ENCODE measurements at regions not wholly inside any gene's neighbourhood (a gene's known extent, or its start where the extent isn't known, plus 50 kb on each side); places are given as distances from the start of the nearest gene placed in this dataset.
"Not testable (repeated sequence)": the region's sequence is repeated elsewhere in the genome, so short reads cannot be mapped to it uniquely, and the experiment has no call there.

- not testable (repeated sequence) for H3K27ac ChIP-seq (ENCODE audit: low read length); H3K27me3 ChIP-seq (ENCODE audit: insufficient read depth, low read length); H3K4me3 ChIP-seq (ENCODE audit: low read length); H3K9ac ChIP-seq (ENCODE audit: low read depth, low read length); H3K9me3 ChIP-seq (ENCODE audit: insufficient read depth, low read depth, low read length); H3K36me3 ChIP-seq (ENCODE audit: insufficient read depth, low read depth, low read length); H3K4me1 ChIP-seq (ENCODE audit: insufficient read depth, low read length)
These were observed 1265.9 kb upstream of the PCDH10 start for GRCh38 chr4:131883181-131883580.

GRCh38 chr4:131925662-131926061 is 1223.4 kb upstream of the PCDH10 start:
- not testable (repeated sequence) for H3K4me3 ChIP-seq (ENCODE audit: low read length); H3K36me3 ChIP-seq (ENCODE audit: insufficient read depth, low read depth, low read length); H3K4me1 ChIP-seq (ENCODE audit: insufficient read depth, low read length); H3K9ac ChIP-seq (ENCODE audit: low read depth, low read length); H3K27me3 ChIP-seq (ENCODE audit: insufficient read depth, low read length); H3K27ac ChIP-seq (ENCODE audit: low read length); H3K9me3 ChIP-seq (ENCODE audit: insufficient read depth, low read depth, low read length)

GRCh38 chr4:131967646-131968045 is 1181.4 kb upstream of the PCDH10 start:
- H3K27ac ChIP-seq (ENCODE audit: low read length); H3K4me3 ChIP-seq (ENCODE audit: low read length); H3K9me3 ChIP-seq (ENCODE audit: insufficient read depth, low read depth, low read length); H3K27me3 ChIP-seq (ENCODE audit: insufficient read depth, low read length); H3K36me3 ChIP-seq (ENCODE audit: insufficient read depth, low read depth, low read length); H3K9ac ChIP-seq (ENCODE audit: low read depth, low read length); H3K4me1 ChIP-seq (ENCODE audit: insufficient read depth, low read length): not testable (repeated sequence)

GRCh38 chr4:131974730-131975129 is 1174.4 kb upstream of the PCDH10 start:
- H3K9ac ChIP-seq (ENCODE audit: low read depth, low read length), result no peak overlapping the region
- no peaks in the 10 kb centered on the region for H3K27me3 ChIP-seq (ENCODE audit: insufficient read depth, low read length)
- no peak overlapping the region for H3K4me3 ChIP-seq (ENCODE audit: low read length)
- no peaks in the 10 kb centered on the region for H3K36me3 ChIP-seq (ENCODE audit: insufficient read depth, low read depth, low read length)
- no peaks in the 10 kb centered on the region for H3K4me1 ChIP-seq (ENCODE audit: insufficient read depth, low read length)
- H3K27ac ChIP-seq (ENCODE audit: low read length), result no peak overlapping the region
- peaks cover 14% of the 10 kb centered on the region; the same call in 1 of the 2 replicates for H3K9me3 ChIP-seq (ENCODE audit: insufficient read depth, low read depth, low read length)

- H3K4me1 ChIP-seq (ENCODE audit: insufficient read depth, low read length), result not testable (repeated sequence)
- peaks cover 14% of the 10 kb centered on the region; the same call in 1 of the 2 replicates for H3K9me3 ChIP-seq (ENCODE audit: insufficient read depth, low read depth, low read length)
These were observed 1173.6 kb upstream of the PCDH10 start for GRCh38 chr4:131975276-131976132.

GRCh38 chr4:131976133-131977002 is 1172.7 kb upstream of the PCDH10 start:
- H3K36me3 ChIP-seq (ENCODE audit: insufficient read depth, low read depth, low read length); H3K27me3 ChIP-seq (ENCODE audit: insufficient read depth, low read length); H3K4me1 ChIP-seq (ENCODE audit: insufficient read depth, low read length); H3K9ac ChIP-seq (ENCODE audit: low read depth, low read length); H3K27ac ChIP-seq (ENCODE audit: low read length); H3K4me3 ChIP-seq (ENCODE audit: low read length): not testable (repeated sequence)
- peaks cover 14% of the 10 kb centered on the region; the same call in 1 of the 2 replicates for H3K9me3 ChIP-seq (ENCODE audit: insufficient read depth, low read depth, low read length)

More at GRCh38 chr4:131975276-131976132, 1173.6 kb upstream of the PCDH10 start:
- H3K27ac ChIP-seq (ENCODE audit: low read length); H3K27me3 ChIP-seq (ENCODE audit: insufficient read depth, low read length); H3K36me3 ChIP-seq (ENCODE audit: insufficient read depth, low read depth, low read length); H3K4me3 ChIP-seq (ENCODE audit: low read length); H3K9ac ChIP-seq (ENCODE audit: low read depth, low read length): not testable (repeated sequence)

GRCh38 chr4:131978120-131978519 is 1171.0 kb upstream of the PCDH10 start:
- no peaks in the 10 kb centered on the region for H3K4me1 ChIP-seq (ENCODE audit: insufficient read depth, low read length)
- H3K9me3 ChIP-seq (ENCODE audit: insufficient read depth, low read depth, low read length), result peaks cover 14% of the 10 kb centered on the region; the same call in 1 of the 2 replicates
- no peak overlapping the region for H3K4me3 ChIP-seq (ENCODE audit: low read length)
- H3K27ac ChIP-seq (ENCODE audit: low read length), result no peak overlapping the region
- no peaks in the 10 kb centered on the region for H3K36me3 ChIP-seq (ENCODE audit: insufficient read depth, low read depth, low read length)
- H3K9ac ChIP-seq (ENCODE audit: low read depth, low read length), result no peak overlapping the region
- no peaks in the 10 kb centered on the region for H3K27me3 ChIP-seq (ENCODE audit: insufficient read depth, low read length)

GRCh38 chr4:131989576-131989975 is 1159.5 kb upstream of the PCDH10 start:
- no peak overlapping the region for H3K9ac ChIP-seq (ENCODE audit: low read depth, low read length)
- H3K9me3 ChIP-seq (ENCODE audit: insufficient read depth, low read depth, low read length), result no peaks in the 10 kb centered on the region
- no peaks in the 10 kb centered on the region for H3K36me3 ChIP-seq (ENCODE audit: insufficient read depth, low read depth, low read length)
- no peaks in the 10 kb centered on the region for H3K27me3 ChIP-seq (ENCODE audit: insufficient read depth, low read length)
- H3K4me1 ChIP-seq (ENCODE audit: insufficient read depth, low read length), result no peaks in the 10 kb centered on the region
- no peak overlapping the region for H3K27ac ChIP-seq (ENCODE audit: low read length)
- H3K4me3 ChIP-seq (ENCODE audit: low read length), result no peak overlapping the region

GRCh38 chr4:132001542-132001941 is 1147.6 kb upstream of the PCDH10 start:
- no peaks in the 10 kb centered on the region for H3K9me3 ChIP-seq (ENCODE audit: insufficient read depth, low read depth, low read length)
- no peak overlapping the region for H3K27ac ChIP-seq (ENCODE audit: low read length)
- no peaks in the 10 kb centered on the region for H3K27me3 ChIP-seq (ENCODE audit: insufficient read depth, low read length)
- no peak overlapping the region for H3K4me3 ChIP-seq (ENCODE audit: low read length)
- H3K36me3 ChIP-seq (ENCODE audit: insufficient read depth, low read depth, low read length), result no peaks in the 10 kb centered on the region
- no peak overlapping the region for H3K9ac ChIP-seq (ENCODE audit: low read depth, low read length)
- no peaks in the 10 kb centered on the region for H3K4me1 ChIP-seq (ENCODE audit: insufficient read depth, low read length)

- no peak overlapping the region for H3K4me3 ChIP-seq (ENCODE audit: low read length)
- no peak overlapping the region for H3K27ac ChIP-seq (ENCODE audit: low read length)
- H3K4me1 ChIP-seq (ENCODE audit: insufficient read depth, low read length), result no peaks in the 10 kb centered on the region
- no peak overlapping the region for H3K9ac ChIP-seq (ENCODE audit: low read depth, low read length)
- H3K27me3 ChIP-seq (ENCODE audit: insufficient read depth, low read length), result no peaks in the 10 kb centered on the region
- H3K36me3 ChIP-seq (ENCODE audit: insufficient read depth, low read depth, low read length), result no peaks in the 10 kb centered on the region
- H3K9me3 ChIP-seq (ENCODE audit: insufficient read depth, low read depth, low read length), result no peaks in the 10 kb centered on the region
These were observed 1145.5 kb upstream of the PCDH10 start for GRCh38 chr4:132003593-132003992.

GRCh38 chr4:132015321-132015720 is 1133.8 kb upstream of the PCDH10 start:
- Histone ChIP-seq H3K4me1 (ENCODE audit: insufficient read depth, low read length) (no peaks in the 10 kb centered on the region), H3K9me3 (ENCODE audit: insufficient read depth, low read depth, low read length) (no peaks in the 10 kb centered on the region), H3K4me3 (ENCODE audit: low read length) (no peak overlapping the region), H3K27ac (ENCODE audit: low read length) (no peak overlapping the region), H3K27me3 (ENCODE audit: insufficient read depth, low read length) (no peaks in the 10 kb centered on the region), H3K36me3 (ENCODE audit: insufficient read depth, low read depth, low read length) (no peaks in the 10 kb centered on the region), H3K9ac (ENCODE audit: low read depth, low read length) (no peak overlapping the region)
